ENCODE measurements at regions not wholly inside any gene's neighbourhood (a gene's known extent, or its start where the extent isn't known, plus 50 kb on each side); places are given as distances from the start of the nearest gene placed in this dataset.
A peak's percentile ranks its signal among the peaks of the same experiment; 100 is the strongest.

- Histone ChIP-seq H3K36me3 (replicated peaks; ENCODE audit: control insufficient read depth, insufficient read depth, low read length) (no peaks in the 10 kb centered on the region), H3K27me3 (ENCODE audit: control insufficient read depth, insufficient read depth, low read length) (no peaks in the 10 kb centered on the region), H3K4me3 (ENCODE audit: insufficient read depth, low read depth, low read length) (no peak overlapping the region)
- no peak for DNase-seq
Observed at GRCh38 chr21:16837721-16838120, 675.1 kb upstream of the CXADR start.

GRCh38 chr21:16838331-16838730 is 674.5 kb upstream of the CXADR start:
- Histone ChIP-seq H3K27me3 (ENCODE audit: control insufficient read depth, insufficient read depth, low read length) (no peaks in the 10 kb centered on the region), H3K4me3 (ENCODE audit: insufficient read depth, low read depth, low read length) (no peak overlapping the region), H3K36me3 (replicated peaks; ENCODE audit: control insufficient read depth, insufficient read depth, low read length) (no peaks in the 10 kb centered on the region)
- DNase-seq: no peak

GRCh38 chr21:16840538-16840937 is 672.3 kb upstream of the CXADR start:
- no peaks in the 10 kb centered on the region for H3K36me3 ChIP-seq (replicated peaks; ENCODE audit: control insufficient read depth, insufficient read depth, low read length)
- DNase-seq: no peak
- H3K27me3 ChIP-seq (ENCODE audit: control insufficient read depth, insufficient read depth, low read length): no peaks in the 10 kb centered on the region
- no peak overlapping the region for H3K4me3 ChIP-seq (ENCODE audit: insufficient read depth, low read depth, low read length)

GRCh38 chr21:16841975-16842695 is 670.7 kb upstream of the CXADR start:
- Histone ChIP-seq H3K27me3 (ENCODE audit: control insufficient read depth, insufficient read depth, low read length) (no peaks in the 10 kb centered on the region), H3K4me3 (ENCODE audit: insufficient read depth, low read depth, low read length) (no peak overlapping the region), H3K36me3 (replicated peaks; ENCODE audit: control insufficient read depth, insufficient read depth, low read length) (no peaks in the 10 kb centered on the region)
- DNase-seq: no peak

GRCh38 chr21:16842696-16843035 is 670.2 kb upstream of the CXADR start:
- no peak overlapping the region for H3K4me3 ChIP-seq (ENCODE audit: insufficient read depth, low read depth, low read length)
- H3K36me3 ChIP-seq (replicated peaks; ENCODE audit: control insufficient read depth, insufficient read depth, low read length): no peaks in the 10 kb centered on the region
- DNase-seq: no peak
- no peaks in the 10 kb centered on the region for H3K27me3 ChIP-seq (ENCODE audit: control insufficient read depth, insufficient read depth, low read length)

- Histone ChIP-seq H3K36me3 (replicated peaks; ENCODE audit: control insufficient read depth, insufficient read depth, low read length) (no peaks in the 10 kb centered on the region), H3K4me3 (ENCODE audit: insufficient read depth, low read depth, low read length) (no peak overlapping the region), H3K27me3 (ENCODE audit: control insufficient read depth, insufficient read depth, low read length) (no peaks in the 10 kb centered on the region)
- DNase-seq: no peak
Observed at GRCh38 chr21:16847211-16847610, 665.6 kb upstream of the CXADR start.

GRCh38 chr21:16851054-16851453 is 661.8 kb upstream of the CXADR start:
- peak; percentile 6 for DNase-seq
- H3K36me3 ChIP-seq (replicated peaks; ENCODE audit: control insufficient read depth, insufficient read depth, low read length): no peaks in the 10 kb centered on the region

GRCh38 chr21:16855164-16855667 is 657.6 kb upstream of the CXADR start:
- no peak for DNase-seq
- Histone ChIP-seq H3K27me3 (ENCODE audit: control insufficient read depth, insufficient read depth, low read length) (no peaks in the 10 kb centered on the region), H3K36me3 (replicated peaks; ENCODE audit: control insufficient read depth, insufficient read depth, low read length) (no peaks in the 10 kb centered on the region), H3K4me3 (ENCODE audit: insufficient read depth, low read depth, low read length) (no peak overlapping the region)

More at GRCh38 chr21:16851054-16851453, 661.8 kb upstream of the CXADR start:
- Histone ChIP-seq H3K4me3 (ENCODE audit: insufficient read depth, low read depth, low read length) (no peak overlapping the region), H3K27me3 (ENCODE audit: control insufficient read depth, insufficient read depth, low read length) (no peaks in the 10 kb centered on the region)

GRCh38 chr21:16863362-16863905 is 649.4 kb upstream of the CXADR start:
- H3K4me3 ChIP-seq (ENCODE audit: insufficient read depth, low read depth, low read length): no peak overlapping the region
- no peaks in the 10 kb centered on the region for H3K27me3 ChIP-seq (ENCODE audit: control insufficient read depth, insufficient read depth, low read length)
- DNase-seq: no peak
- no peaks in the 10 kb centered on the region for H3K36me3 ChIP-seq (replicated peaks; ENCODE audit: control insufficient read depth, insufficient read depth, low read length)

- no peaks in the 10 kb centered on the region for H3K27me3 ChIP-seq (ENCODE audit: control insufficient read depth, insufficient read depth, low read length)
- H3K4me3 ChIP-seq (ENCODE audit: insufficient read depth, low read depth, low read length): no peak overlapping the region
- no peaks in the 10 kb centered on the region for H3K36me3 ChIP-seq (replicated peaks; ENCODE audit: control insufficient read depth, insufficient read depth, low read length)
- DNase-seq: no peak
Observed at GRCh38 chr21:16863908-16864307, 648.9 kb upstream of the CXADR start.

- H3K4me3 ChIP-seq (ENCODE audit: insufficient read depth, low read depth, low read length): no peak overlapping the region
- H3K36me3 ChIP-seq (replicated peaks; ENCODE audit: control insufficient read depth, insufficient read depth, low read length): no peaks in the 10 kb centered on the region
- no peaks in the 10 kb centered on the region for H3K27me3 ChIP-seq (ENCODE audit: control insufficient read depth, insufficient read depth, low read length)
- DNase-seq: no peak
Observed at GRCh38 chr21:16865632-16866031, 647.2 kb upstream of the CXADR start.

GRCh38 chr21:16866851-16867250 is 646.0 kb upstream of the CXADR start:
- no peak for DNase-seq
- Histone ChIP-seq H3K4me3 (ENCODE audit: insufficient read depth, low read depth, low read length) (no peak overlapping the region), H3K36me3 (replicated peaks; ENCODE audit: control insufficient read depth, insufficient read depth, low read length) (no peaks in the 10 kb centered on the region), H3K27me3 (ENCODE audit: control insufficient read depth, insufficient read depth, low read length) (no peaks in the 10 kb centered on the region)

GRCh38 chr21:16870103-16870502 is 642.7 kb upstream of the CXADR start:
- no peaks in the 10 kb centered on the region for H3K27me3 ChIP-seq (ENCODE audit: control insufficient read depth, insufficient read depth, low read length)
- H3K36me3 ChIP-seq (replicated peaks; ENCODE audit: control insufficient read depth, insufficient read depth, low read length): no peaks in the 10 kb centered on the region
- H3K4me3 ChIP-seq (ENCODE audit: insufficient read depth, low read depth, low read length): no peak overlapping the region
- DNase-seq: no peak

- no peak for DNase-seq
- H3K4me3 ChIP-seq (ENCODE audit: insufficient read depth, low read depth, low read length): no peak overlapping the region
- no peaks in the 10 kb centered on the region for H3K27me3 ChIP-seq (ENCODE audit: control insufficient read depth, insufficient read depth, low read length)
- H3K36me3 ChIP-seq (replicated peaks; ENCODE audit: control insufficient read depth, insufficient read depth, low read length): no peaks in the 10 kb centered on the region
Observed at GRCh38 chr21:16872616-16873015, 640.2 kb upstream of the CXADR start.

GRCh38 chr21:16873176-16873575 is 639.7 kb upstream of the CXADR start:
- H3K4me3 ChIP-seq (ENCODE audit: insufficient read depth, low read depth, low read length): no peak overlapping the region
- no peak for DNase-seq
- H3K36me3 ChIP-seq (replicated peaks; ENCODE audit: control insufficient read depth, insufficient read depth, low read length): no peaks in the 10 kb centered on the region
- no peaks in the 10 kb centered on the region for H3K27me3 ChIP-seq (ENCODE audit: control insufficient read depth, insufficient read depth, low read length)

Data from H7 (cell line).